SU-DHL-6 (cell line): ENCODE measurements at regions not wholly inside any gene's neighbourhood (a gene's known extent, or its start where the extent isn't known, plus 50 kb on each side); places are given as distances from the start of the nearest gene placed in this dataset.

ENCODE experiments used
- EZH2phosphoT487 ChIP-seq: fragments of 200-600 bp; sonication (generic), shearing (Covaris generic); conservative IDR thresholded peaks from 2 replicates; pipeline ENCODE4 v1.6.1; 2018; ENCODE audit warnings: mild to moderate bottlenecking, antibody characterized with exemption, low read length, moderate library complexity, mixed read lengths
- TF ChIP-seq, protein P1 (sequence below): fragments of 200-600 bp; sonication (generic); IDR thresholded peaks from one replicate; pipeline ENCODE4 v1.5.1; 2017; ENCODE audit warnings: antibody characterized with exemption, mild to moderate bottlenecking, low read length, moderate library complexity; ENCODE audit not compliant: insufficient read depth, poor library complexity, severe bottlenecking

- no peak for TF ChIP-seq EZH2phosphoT487
- TF ChIP-seq, protein P1, sequence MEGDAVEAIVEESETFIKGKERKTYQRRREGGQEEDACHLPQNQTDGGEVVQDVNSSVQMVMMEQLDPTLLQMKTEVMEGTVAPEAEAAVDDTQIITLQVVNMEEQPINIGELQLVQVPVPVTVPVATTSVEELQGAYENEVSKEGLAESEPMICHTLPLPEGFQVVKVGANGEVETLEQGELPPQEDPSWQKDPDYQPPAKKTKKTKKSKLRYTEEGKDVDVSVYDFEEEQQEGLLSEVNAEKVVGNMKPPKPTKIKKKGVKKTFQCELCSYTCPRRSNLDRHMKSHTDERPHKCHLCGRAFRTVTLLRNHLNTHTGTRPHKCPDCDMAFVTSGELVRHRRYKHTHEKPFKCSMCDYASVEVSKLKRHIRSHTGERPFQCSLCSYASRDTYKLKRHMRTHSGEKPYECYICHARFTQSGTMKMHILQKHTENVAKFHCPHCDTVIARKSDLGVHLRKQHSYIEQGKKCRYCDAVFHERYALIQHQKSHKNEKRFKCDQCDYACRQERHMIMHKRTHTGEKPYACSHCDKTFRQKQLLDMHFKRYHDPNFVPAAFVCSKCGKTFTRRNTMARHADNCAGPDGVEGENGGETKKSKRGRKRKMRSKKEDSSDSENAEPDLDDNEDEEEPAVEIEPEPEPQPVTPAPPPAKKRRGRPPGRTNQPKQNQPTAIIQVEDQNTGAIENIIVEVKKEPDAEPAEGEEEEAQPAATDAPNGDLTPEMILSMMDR: no peak
Observed at GRCh38 chr21:15414057-15414456, 315.7 kb upstream of the USP25 start.
